HG02759 (cell line): ENCODE measurements at regions not wholly inside any gene's neighbourhood (a gene's known extent, or its start where the extent isn't known, plus 50 kb on each side); places are given as distances from the start of the nearest gene placed in this dataset.

Source experiments
- ATAC-seq: cut with Tn5 transposase; IDR thresholded peaks from one replicate; pipeline ENCODE4 v1.9.1; 2021; ENCODE audit warnings: mild to moderate bottlenecking, moderate library complexity; ENCODE audit not compliant: unreplicated experiment

DNA sequence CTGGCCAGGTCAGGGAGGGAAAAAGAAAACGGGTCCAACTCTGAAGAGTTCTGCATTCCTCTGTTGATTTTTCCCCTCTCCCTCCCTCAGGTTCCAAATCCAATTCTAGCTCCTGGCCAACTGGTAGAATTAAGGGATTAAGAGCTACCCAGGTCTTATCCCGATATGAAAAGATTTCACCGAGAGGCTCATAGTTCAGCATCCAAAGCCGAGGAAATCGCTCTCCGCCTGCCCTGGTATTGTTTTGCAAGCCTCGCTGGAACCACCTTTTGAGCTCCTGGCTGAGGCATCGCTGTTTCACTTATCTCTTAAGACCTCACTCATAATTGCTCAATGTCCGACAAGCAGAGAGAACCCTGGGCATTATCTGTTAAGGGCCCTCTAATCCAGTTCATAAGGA, 180.4 kb downstream of the URI1 start:
- no peak for ATAC-seq

DNA sequence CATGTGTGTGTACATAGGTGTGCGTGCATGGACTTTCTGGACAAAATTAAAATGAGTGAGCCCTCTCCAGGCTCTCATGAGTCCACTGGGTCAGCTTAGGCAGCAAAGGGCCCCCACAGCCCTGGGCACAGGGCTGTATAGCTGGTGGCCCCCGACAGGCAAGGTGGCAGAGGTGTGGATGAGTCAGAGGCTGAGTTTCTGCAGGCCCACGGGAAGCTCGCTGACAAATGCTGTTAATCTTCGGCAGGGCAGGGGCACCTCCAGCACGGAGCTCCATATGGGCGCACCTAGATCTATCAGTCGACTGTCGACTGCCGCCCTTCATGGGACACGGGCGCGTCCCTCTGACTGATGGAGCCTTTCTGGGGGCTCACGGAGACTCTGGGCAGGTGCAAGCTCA, 181.1 kb downstream of the URI1 start:
- ATAC-seq, result no peak

- ATAC-seq, result no peak
Observed at GRCh38 chr19:30123611-30124010, 181.6 kb downstream of the URI1 start.

- ATAC-seq, result no peak
Observed at GRCh38 chr19:30128211-30128610, 186.2 kb downstream of the URI1 start.

GRCh38 chr19:30130356-30131122, 188.5 kb downstream of the URI1 start:
- no peak for ATAC-seq

GRCh38 chr19:30131246-30131645, 189.2 kb downstream of the URI1 start:
- ATAC-seq, result no peak

- ATAC-seq, result no peak
Observed at GRCh38 chr19:30131722-30132291, 189.8 kb downstream of the URI1 start.

DNA sequence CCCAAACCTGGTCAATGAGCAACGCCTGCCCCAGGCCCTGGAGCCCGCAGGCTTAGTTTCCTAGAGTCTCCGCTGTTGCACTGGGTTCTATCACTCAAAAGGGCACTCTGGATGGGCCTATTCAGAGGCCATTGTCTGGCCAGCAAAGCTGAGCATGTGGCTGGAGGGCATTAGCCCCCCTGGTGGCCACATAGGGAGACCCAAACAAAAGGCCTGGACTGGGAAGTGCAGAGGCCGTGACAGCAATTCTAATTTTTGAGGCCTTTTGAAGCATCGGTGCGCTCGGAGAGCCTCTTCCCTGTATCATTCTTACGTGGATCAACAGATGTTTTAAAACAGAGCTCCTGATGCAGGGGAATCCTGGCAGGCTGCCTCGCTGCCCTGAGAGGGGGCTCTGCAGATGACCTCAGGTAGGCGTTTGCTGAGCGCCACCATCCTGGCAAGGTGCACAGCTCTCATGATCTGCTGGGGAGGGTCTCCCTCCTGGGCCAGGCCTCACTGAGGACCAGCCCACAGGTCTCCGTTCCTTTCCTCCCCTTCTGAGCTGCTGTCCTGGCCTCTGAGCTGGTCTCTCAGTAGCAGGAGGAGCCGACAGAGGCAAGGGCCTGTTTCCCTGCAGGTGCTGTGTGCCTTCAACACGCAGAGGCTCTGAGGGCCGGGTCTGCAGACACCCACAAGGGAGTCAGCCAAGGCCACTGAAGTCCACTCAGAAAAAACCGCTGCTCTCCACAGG, 190.5 kb downstream of the URI1 start:
- ATAC-seq, result no peak

- no peak for ATAC-seq
Observed at GRCh38 chr19:30133803-30134202, 191.8 kb downstream of the URI1 start.

DNA sequence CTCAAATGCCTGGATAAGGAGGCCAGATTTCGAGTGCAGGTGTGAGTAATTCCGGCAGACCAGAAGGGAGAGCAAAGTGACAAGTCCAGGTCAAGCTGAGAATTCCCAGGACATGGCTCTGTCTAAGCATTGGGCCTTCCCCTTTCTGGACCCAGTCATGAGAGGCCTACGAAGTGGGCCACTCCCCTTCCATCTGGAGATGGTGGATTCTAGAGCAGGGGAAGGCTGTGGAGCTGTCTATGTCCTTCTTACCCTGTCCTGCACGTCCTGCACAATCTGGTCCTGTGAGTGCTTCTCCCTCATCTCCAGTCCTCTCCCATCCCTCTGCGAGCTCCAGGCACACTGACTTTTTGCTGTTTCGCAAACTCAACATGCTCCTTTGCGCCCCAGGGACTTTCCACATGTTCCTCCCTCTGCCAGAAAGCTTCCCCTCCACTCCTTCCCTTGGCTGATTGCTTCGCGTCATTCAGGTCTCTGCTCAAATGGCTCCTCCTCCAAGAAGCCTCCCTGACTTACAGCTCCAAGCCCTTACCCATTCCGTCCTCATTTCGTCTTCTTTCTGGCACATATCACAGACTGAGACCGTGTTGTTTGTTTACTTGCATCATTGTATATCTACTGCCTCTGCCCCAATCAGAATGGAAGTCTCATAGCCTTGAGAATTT, 193.2 kb downstream of the URI1 start:
- no peak for ATAC-seq

- ATAC-seq, result no peak
Observed at GRCh38 chr19:30135797-30136196, 193.8 kb downstream of the URI1 start.

- ATAC-seq, result no peak
Observed at GRCh38 chr19:30136611-30137195, 194.7 kb downstream of the URI1 start.

- ATAC-seq, result no peak
Observed at GRCh38 chr19:30137747-30138146, 195.7 kb downstream of the URI1 start.

GRCh38 chr19:30144242-30144758, 202.3 kb downstream of the URI1 start:
- no peak for ATAC-seq

- ATAC-seq, result no peak
Observed at GRCh38 chr19:30144802-30145201, 202.8 kb downstream of the URI1 start.

DNA sequence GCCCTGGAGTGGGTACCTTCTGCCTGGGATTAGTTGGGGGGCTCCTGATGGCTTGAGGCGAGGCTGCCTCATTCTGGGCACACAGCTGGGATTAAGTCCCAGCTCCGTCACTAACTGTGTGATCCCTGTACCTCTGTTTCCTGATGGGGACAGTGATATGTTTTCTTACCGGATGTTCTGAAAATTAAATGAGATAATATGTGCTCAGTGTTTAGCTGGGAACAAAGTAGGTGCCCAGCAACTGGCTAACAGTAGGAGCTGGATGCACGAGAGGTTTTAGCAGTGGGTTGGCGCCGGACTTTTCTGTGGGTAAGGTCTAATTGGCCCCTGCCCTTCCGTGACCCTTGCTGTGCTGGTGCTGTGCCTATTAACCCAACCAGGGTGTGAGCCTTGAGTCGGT, 203.4 kb downstream of the URI1 start:
- ATAC-seq, result no peak

GRCh38 chr19:30146346-30146745, 204.3 kb downstream of the URI1 start:
- ATAC-seq, result no peak

GRCh38 chr19:30148039-30148790, 206.2 kb downstream of the URI1 start:
- ATAC-seq, result no peak

GRCh38 chr19:30148803-30149202, 206.8 kb downstream of the URI1 start:
- no peak for ATAC-seq

- no peak for ATAC-seq
Observed at GRCh38 chr19:30149300-30149699, 207.3 kb downstream of the URI1 start.
